A673 (cell line): ENCODE measurements at regions not wholly inside any gene's neighbourhood (a gene's known extent, or its start where the extent isn't known, plus 50 kb on each side); places are given as distances from the start of the nearest gene placed in this dataset.
"Not testable (repeated sequence)": the region's sequence is repeated elsewhere in the genome, so short reads cannot be mapped to it uniquely, and the experiment has no call there.

Experiments
- BruUV-seq: library from RNA; stranded (reverse); fragments of 400-500 nt; replicated peaks from 2 replicates; lab custom pipeline; 2021; lab: Mats Ljungman, UMichigan
- CTCF ChIA-PET: fragments of 300-600 bp; sonication (Branson Sonifier 250); formaldehyde crosslinking; loops from one replicate; lab custom pipeline; 2022; ENCODE audit warnings: antibody characterized with exemption; lab: Charles Lee
- POLR2A ChIA-PET: fragments of 300-600 bp; sonication (Branson Sonifier 250); formaldehyde crosslinking; loops from one replicate; lab custom pipeline; 2022; ENCODE audit warnings: antibody characterized with exemption; ENCODE audit not compliant: low non-redundant PET; lab: Charles Lee
- DNase-seq: peaks from one replicate; pipeline ENCODE4 v3.0.0-alpha.2; 2015; ENCODE audit warnings: low spot score
- H3K27ac ChIP-seq: fragments of 200-600 bp; sonication (generic); 2 replicates; pipeline ENCODE4 v1.5.1; 2016; ENCODE audit warnings: mixed run types, low read depth, mild to moderate bottlenecking, mixed read lengths, antibody characterized with exemption, low read length; ENCODE audit not compliant: poor library complexity, severe bottlenecking
- H3K27me3 ChIP-seq: fragments of 200-600 bp; sonication (generic); replicated peaks from 2 replicates; pipeline ENCODE4 v1.6.1; 2017; ENCODE audit warnings: mixed run types, low read depth, mild to moderate bottlenecking, mixed read lengths, antibody characterized with exemption, low read length; ENCODE audit not compliant: insufficient read depth, poor library complexity
- H3K36me3 ChIP-seq: fragments of 200-600 bp; sonication (generic); 2 replicates; pipeline ENCODE4 v1.6.1; 2016; ENCODE audit warnings: mixed run types, mild to moderate bottlenecking, mixed read lengths, antibody characterized with exemption, low read length; ENCODE audit not compliant: insufficient read depth, poor library complexity, severe bottlenecking
- H3K4me1 ChIP-seq: fragments of 200-600 bp; sonication (generic); 2 replicates; pipeline ENCODE4 v1.6.1; 2017; ENCODE audit warnings: mixed run types, mild to moderate bottlenecking, mixed read lengths, antibody characterized with exemption, low read length; ENCODE audit not compliant: insufficient read depth, poor library complexity, severe bottlenecking
- H3K4me3 ChIP-seq: fragments of 200-600 bp; sonication (generic); 2 replicates; pipeline ENCODE4 v1.5.1; 2016; ENCODE audit warnings: low read depth, mixed run types, mild to moderate bottlenecking, mixed read lengths, low read length; ENCODE audit not compliant: poor library complexity, severe bottlenecking
- H3K9me3 ChIP-seq: fragments of 200-600 bp; sonication (generic); 2 replicates; pipeline ENCODE4 v1.6.1; 2016; ENCODE audit warnings: mixed run types, low read depth, mild to moderate bottlenecking, mixed read lengths, antibody characterized with exemption, low read length; ENCODE audit not compliant: poor library complexity, severe bottlenecking
- EZH2 ChIP-seq: fragments of 200-600 bp; sonication (generic); IDR thresholded peaks from 2 replicates; pipeline ENCODE4 v1.6.1; 2017; ENCODE audit warnings: borderline replicate concordance, low read depth, mild to moderate bottlenecking, mixed read lengths, antibody characterized with exemption, low read length; ENCODE audit not compliant: poor library complexity, severe bottlenecking
- intact Hi-C: fragments of 100-400 bp; cut with micrococcal nuclease; formaldehyde crosslinking; loops from one replicate; pipeline ENCODE4 v1.10.0; 2022; ENCODE audit not compliant: unreplicated experiment
- TF ChIP-seq, protein P1 (sequence below): fragments of 300-800, 200-600 bp; sonication (generic); conservative IDR thresholded peaks from 2 replicates; pipeline ENCODE4 v1.5.1; 2017; ENCODE audit warnings: low read depth, mild to moderate bottlenecking, antibody characterized with exemption, low read length, moderate library complexity, mixed read lengths

- Histone ChIP-seq H3K36me3 (no peaks in the 10 kb centered on the region), H3K4me3 (no peak overlapping the region), H3K9me3 (no peaks in the 10 kb centered on the region), H3K4me1 (peaks cover 3% of the 10 kb centered on the region), H3K27me3 (no peaks in the 10 kb centered on the region), H3K27ac (no peak overlapping the region)
- POLR2A ChIA-PET = no interaction called here
- DNase-seq = no peak
- intact Hi-C loops = no loop called here
- TF ChIP-seq, protein P1, sequence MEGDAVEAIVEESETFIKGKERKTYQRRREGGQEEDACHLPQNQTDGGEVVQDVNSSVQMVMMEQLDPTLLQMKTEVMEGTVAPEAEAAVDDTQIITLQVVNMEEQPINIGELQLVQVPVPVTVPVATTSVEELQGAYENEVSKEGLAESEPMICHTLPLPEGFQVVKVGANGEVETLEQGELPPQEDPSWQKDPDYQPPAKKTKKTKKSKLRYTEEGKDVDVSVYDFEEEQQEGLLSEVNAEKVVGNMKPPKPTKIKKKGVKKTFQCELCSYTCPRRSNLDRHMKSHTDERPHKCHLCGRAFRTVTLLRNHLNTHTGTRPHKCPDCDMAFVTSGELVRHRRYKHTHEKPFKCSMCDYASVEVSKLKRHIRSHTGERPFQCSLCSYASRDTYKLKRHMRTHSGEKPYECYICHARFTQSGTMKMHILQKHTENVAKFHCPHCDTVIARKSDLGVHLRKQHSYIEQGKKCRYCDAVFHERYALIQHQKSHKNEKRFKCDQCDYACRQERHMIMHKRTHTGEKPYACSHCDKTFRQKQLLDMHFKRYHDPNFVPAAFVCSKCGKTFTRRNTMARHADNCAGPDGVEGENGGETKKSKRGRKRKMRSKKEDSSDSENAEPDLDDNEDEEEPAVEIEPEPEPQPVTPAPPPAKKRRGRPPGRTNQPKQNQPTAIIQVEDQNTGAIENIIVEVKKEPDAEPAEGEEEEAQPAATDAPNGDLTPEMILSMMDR = no peak
- no peak for TF ChIP-seq EZH2
- CTCF ChIA-PET = no interaction called here
- no TSS peak for BruUV-seq
Measured at GRCh38 chr6:134663356-134663755, 286.5 kb downstream of the ALDH8A1 start.

- ChIA-PET POLR2A (no interaction called here), CTCF (no interaction called here)
- no peaks in the 10 kb centered on the region for H3K9me3 ChIP-seq
- no peaks in the 10 kb centered on the region for H3K27me3 ChIP-seq
- no peaks in the 10 kb centered on the region for H3K36me3 ChIP-seq
- H3K4me3 ChIP-seq = no peak overlapping the region
- H3K27ac ChIP-seq = no peak overlapping the region
- peaks cover 3% of the 10 kb centered on the region for H3K4me1 ChIP-seq
- intact Hi-C loops = no loop called here
- BruUV-seq = no TSS peak
- no peak for DNase-seq
- TF ChIP-seq, protein P1 = no peak
- no peak for TF ChIP-seq EZH2
Measured at GRCh38 chr6:134662077-134662700, 287.7 kb downstream of the ALDH8A1 start.

DNA sequence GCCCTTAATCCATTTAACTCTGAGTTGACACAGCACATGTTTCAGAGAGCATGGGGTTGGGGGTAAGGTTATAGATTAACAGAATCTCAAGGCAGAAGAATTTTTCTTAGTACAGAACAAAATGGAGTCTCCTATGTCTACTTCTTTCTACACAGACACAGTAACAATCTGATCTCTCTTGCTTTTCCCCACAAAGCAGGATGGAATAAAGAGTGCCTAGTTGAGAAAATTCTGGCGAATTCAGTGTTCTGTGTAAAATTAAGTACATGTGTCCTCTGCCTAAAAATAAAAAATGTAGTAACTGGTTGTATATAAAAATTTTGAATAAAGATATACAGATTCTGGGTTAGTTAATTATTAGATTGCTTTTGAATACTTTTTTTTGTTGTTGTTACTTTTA is 290.0 kb downstream of the ALDH8A1 start:
- CTCF ChIA-PET, POLR2A ChIA-PET, BruUV-seq, H3K9me3 ChIP-seq, H3K27ac ChIP-seq, DNase-seq, H3K36me3 ChIP-seq, intact Hi-C loops, H3K4me3 ChIP-seq, H3K4me1 ChIP-seq, H3K27me3 ChIP-seq: not testable (repeated sequence)

DNA sequence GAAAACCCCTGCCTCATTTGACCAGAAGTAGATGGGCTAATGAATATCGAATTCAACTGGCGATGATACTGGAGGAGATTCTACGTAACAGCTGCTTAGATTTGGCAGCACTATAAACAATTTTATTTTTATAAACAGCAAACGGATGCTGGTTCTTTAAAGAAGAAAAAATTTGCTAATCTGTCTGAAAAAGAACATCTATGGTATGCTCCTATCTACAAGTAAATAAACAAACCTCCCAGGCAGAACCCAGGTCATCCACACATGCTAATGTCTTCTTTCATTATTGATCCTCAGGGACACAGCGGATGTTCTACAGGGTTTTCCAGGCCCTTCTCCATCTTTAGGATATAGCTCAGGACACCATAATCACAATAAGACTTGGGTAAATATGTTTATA is 291.3 kb downstream of the ALDH8A1 start:
- intact Hi-C loops = no loop called here
- no TSS peak for BruUV-seq

More for the DNA sequence above, 291.3 kb downstream of the ALDH8A1 start:
- H3K27ac ChIP-seq = no peak overlapping the region
- H3K36me3 ChIP-seq = no peaks in the 10 kb centered on the region
- DNase-seq = no peak
- no peak overlapping the region for H3K4me3 ChIP-seq
- TF ChIP-seq EZH2 = no peak
- TF ChIP-seq, protein P1 = no peak
- no peaks in the 10 kb centered on the region for H3K27me3 ChIP-seq
- no peaks in the 10 kb centered on the region for H3K9me3 ChIP-seq
- CTCF ChIA-PET = no interaction called here
- H3K4me1 ChIP-seq = peaks cover 3% of the 10 kb centered on the region
- POLR2A ChIA-PET = no interaction called here
